ENCODE measurements at regions not wholly inside any gene's neighbourhood (a gene's known extent, or its start where the extent isn't known, plus 50 kb on each side); places are given as distances from the start of the nearest gene placed in this dataset.
A peak's percentile ranks its signal among the peaks of the same experiment; 100 is the strongest.
"Not testable (repeated sequence)": the region's sequence is repeated elsewhere in the genome, so short reads cannot be mapped to it uniquely, and the experiment has no call there.

DNA sequence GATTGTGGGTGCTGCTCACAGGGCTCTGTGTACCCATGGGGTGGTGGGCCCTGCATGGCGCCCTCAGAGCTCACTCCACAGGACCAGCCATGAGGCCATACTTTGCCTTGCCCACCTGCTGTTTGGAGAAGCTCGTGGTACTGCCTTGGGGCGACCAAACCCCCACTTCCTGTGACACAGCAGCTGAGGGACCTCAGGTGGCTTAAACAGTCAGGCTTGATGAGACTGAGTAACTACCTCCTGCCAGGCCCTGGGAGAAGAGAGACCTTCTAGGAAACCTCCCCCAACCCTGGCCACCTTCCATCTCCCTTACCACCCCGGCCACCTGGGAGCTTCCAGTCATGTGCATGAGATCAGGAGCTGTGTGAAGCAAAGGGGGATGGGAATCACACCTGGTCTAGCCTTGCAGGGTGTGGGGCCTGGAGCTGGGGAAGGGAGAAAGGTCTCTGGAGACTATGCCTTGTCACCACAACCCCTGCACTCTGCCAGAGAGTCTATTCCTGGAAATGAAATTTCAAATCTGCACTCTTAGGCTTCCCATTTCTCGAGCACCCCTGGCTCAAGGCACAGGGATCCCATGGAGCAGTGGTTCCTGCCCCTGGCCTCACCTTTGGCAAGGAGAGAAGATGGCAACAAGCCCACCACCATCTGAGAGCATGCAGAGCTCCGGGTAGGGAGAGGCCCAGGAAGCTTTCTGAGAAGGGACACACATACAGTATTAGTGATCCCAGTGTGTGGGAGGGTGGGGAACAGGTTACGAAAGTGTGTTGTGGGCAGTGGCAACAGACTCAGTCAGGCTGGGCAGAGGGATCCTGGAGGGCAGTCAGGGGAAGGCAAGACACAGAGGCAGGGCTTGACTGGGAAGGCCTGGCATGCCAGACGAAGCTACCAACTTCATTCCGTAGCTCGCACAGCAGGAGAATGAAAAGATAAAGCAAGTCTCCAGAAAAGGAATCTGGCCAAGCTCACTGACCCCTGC, 125.0 kb downstream of the URI1 start:
- Histone ChIP-seq H3K4me2 (peak overlapping the region; percentile 82), H3K27ac (peak overlapping the region; percentile 53), H4K20me1 (peaks cover 8% of the 10 kb centered on the region; the same call in 1 of the 2 replicates), H3K36me3 (no peaks in the 10 kb centered on the region), H3K9ac (no peak overlapping the region), H3K9me3 (no peaks in the 10 kb centered on the region), H3K4me1 (peaks cover 62% of the 10 kb centered on the region), H3K27me3 (no peaks in the 10 kb centered on the region), H3K4me3 (no peak overlapping the region)
- no peak for TF ChIP-seq Cebpa-rat (IDR thresholded peaks at IDR 0.05)

DNA sequence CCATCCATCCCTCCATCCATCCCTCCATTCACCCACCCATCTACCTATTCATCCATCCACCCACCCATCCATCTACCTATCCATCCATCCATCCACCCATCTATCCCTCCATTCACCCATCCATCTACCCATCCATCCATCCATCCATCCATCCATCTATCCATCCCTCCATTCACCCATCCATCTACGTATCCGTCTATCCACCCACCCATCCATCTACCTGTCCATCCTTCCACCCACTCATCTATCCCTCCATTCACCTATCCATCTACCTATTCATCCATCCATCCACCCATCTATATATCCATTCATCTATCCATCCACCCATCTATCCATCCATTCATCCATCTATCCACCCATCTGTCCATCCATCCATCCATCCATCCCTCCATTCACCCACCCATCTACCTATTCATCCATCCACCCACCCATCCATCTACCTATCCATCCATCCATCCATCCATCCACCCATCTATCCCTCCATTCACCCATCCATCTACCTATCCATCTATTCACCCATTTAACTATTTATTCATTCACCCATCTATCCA, 126.0 kb downstream of the URI1 start:
- H3K4me1 ChIP-seq: peaks cover 52% of the 10 kb centered on the region
- not testable (repeated sequence) for H4K20me1 ChIP-seq, H3K27ac ChIP-seq, H3K4me2 ChIP-seq, H3K27me3 ChIP-seq, H3K9ac ChIP-seq, H3K4me3 ChIP-seq, H3K9me3 ChIP-seq, H3K36me3 ChIP-seq

DNA sequence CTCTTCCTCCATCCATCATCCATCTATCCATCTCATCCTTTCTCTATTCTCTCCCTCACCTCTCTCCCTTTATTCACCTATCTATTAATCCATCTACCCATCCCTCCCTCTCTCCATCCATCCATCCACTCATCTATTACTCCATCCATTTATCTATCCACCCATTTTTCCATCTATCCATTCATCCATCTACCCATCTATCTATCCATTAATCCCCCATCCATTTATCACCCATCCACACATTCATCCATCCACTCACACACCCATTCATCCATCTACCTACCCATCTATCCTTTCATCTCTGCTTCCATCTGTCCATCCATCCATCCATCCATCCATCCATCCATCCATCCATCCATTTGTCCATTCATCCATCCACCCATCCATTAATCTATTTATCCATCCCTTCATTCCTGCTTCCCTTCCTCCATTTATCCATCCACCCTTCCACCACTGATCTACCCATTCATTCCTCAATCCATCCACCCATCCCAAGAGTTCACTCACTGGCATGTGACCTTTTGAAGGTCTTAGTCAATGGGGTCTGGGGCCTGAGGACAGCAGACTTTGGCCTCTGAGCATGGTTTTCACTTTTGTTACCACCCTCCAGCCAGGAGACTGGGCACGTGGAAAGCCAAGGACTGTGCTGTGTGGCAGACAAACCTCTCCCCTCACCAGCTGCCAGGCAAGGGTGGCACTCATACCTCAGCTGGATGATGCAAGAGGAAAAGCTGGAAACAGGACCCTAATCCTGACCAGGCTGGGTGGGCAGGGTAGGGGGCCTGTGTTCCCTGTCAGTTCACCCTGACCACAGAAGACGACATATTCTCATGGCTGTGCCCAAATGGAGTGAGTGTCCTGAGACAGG, 126.7 kb downstream of the URI1 start:
- no peak overlapping the region for H3K4me3 ChIP-seq
- H3K27ac ChIP-seq: no peak overlapping the region
- peaks cover 45% of the 10 kb centered on the region for H3K4me1 ChIP-seq
- H3K9me3 ChIP-seq: no peaks in the 10 kb centered on the region
- H3K36me3 ChIP-seq: no peaks in the 10 kb centered on the region
- no peak for TF ChIP-seq Cebpa-rat (IDR thresholded peaks at IDR 0.05)
- no peak overlapping the region for H3K4me2 ChIP-seq
- no peaks in the 10 kb centered on the region for H3K27me3 ChIP-seq
- no peak overlapping the region for H3K9ac ChIP-seq
- no peaks in the 10 kb centered on the region for H4K20me1 ChIP-seq

DNA sequence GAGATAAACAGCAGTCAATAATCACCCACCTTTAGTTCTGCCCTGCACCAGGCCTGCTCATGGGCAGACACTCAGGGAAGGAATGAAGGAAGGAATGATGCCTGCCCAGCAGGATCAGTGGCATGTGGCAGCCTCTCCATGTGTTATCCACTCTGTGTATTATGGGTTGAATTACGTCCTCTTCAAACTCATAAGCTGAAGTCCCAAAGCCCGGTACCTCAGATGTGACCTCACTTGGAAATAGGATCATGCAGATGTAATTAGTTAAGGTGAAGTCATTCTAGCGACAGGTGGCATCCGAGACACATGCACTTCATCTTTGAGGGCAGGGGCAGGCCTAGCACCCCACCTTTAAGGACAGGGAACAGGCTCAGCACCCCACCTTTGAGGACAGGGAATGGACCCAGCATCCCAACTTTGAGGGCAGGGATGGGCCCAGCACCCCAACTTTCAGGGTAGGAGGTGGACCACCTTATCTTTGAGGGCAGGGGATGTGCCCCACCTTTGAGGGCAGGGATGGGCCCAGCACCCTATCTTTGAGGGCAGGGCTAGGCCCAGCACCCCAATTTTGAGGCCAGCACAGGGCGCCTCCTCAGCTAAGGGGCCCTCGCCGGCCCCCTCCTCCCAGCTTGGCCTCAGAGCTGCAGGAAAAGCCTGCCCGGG, 127.6 kb downstream of the URI1 start:
- Histone ChIP-seq H3K4me2 (peak overlapping the region; percentile 40), H3K9me3 (no peaks in the 10 kb centered on the region), H3K4me3 (no peak overlapping the region), H3K36me3 (no peaks in the 10 kb centered on the region), H3K27me3 (no peaks in the 10 kb centered on the region), H3K4me1 (peaks cover 36% of the 10 kb centered on the region), H3K27ac (peak overlapping the region; percentile 56; the same call in 1 of the 2 replicates), H4K20me1 (no peaks in the 10 kb centered on the region), H3K9ac (0 out of 2 replicates have a peak overlapping the region, but pooled peaks have one; percentile 15)
- TF ChIP-seq Cebpa-rat (IDR thresholded peaks at IDR 0.05): no peak

DNA sequence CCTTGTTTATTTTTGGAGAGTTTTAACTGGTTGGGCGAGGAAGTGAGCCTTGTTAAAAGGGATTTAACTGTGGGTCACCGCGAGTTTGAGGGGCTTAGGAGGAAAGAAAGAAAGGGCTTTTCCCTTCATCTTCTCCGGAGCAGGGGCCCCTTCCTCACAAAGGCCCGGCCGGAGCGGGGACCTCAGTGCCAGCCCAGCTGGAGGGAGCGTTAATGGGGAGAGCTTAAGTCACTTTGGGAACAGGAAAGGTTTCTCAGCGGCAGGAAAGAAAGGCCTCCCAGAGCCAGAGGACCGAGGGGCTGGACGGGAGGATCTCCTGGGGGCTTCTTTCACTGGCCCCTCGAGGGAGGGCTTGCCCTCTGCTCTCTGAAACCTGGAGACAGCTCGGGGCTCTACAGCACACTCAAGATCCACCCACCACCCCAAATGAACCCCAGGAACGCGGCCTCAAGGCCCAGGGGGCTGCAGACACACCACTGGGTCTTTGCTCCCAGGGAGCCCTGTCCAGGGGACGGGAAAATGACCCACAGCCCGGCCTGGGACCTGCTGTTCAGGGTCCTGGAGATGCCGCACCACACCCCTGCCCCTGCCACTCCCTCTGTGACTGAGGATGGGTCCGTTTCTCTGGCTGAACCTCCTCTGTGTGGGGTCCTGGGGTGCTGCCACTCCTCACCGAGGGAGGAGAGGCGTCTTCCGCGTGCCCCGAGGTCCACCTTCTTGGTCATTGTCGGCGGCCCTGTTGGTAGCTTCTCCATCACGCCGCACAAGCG, 128.3 kb downstream of the URI1 start:
- Histone ChIP-seq H3K27ac (peak overlapping the region; percentile 56; the same call in 1 of the 2 replicates), H4K20me1 (no peaks in the 10 kb centered on the region), H3K4me1 (peaks cover 28% of the 10 kb centered on the region), H3K4me3 (no peak overlapping the region), H3K9me3 (no peaks in the 10 kb centered on the region), H3K27me3 (no peaks in the 10 kb centered on the region), H3K4me2 (peak overlapping the region; percentile 40), H3K36me3 (no peaks in the 10 kb centered on the region), H3K9ac (0 out of 2 replicates have a peak overlapping the region, but pooled peaks have one; percentile 15)
- TF ChIP-seq Cebpa-rat (IDR thresholded peaks at IDR 0.05): no peak

DNA sequence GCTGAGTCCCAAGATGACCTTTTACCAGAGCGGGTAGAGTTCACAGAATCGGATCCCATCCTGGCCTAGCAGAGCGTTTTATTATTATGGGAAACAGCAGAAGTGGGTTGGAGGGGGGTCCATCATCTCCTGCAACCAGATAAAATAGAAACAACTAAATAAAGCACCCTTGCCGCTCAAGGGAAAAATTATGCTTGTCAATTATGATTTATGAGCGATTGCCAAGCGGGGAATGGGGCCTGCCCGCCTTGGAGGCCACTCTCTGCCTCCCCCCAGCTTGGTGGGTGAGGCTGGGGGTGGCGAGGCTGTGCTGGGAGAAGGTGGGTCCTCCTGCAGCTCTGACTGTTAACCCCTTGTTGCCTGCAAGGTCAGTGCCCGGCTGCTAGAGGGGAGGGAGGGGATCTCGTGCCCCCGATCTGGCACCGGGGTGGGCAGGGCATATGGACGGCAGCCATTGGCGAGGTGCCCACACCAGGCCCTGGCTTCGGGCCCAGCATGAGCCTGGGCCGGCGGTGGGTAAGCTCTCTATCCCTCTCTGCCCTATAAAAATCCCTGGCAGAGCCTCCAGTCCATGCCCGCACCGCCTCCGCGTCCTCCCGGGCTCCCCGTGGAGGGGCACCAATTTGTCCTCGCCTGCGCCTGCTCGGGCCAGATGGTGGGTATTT, 129.1 kb downstream of the URI1 start:
- H3K4me3 ChIP-seq: no peak overlapping the region
- H3K27ac ChIP-seq: no peak overlapping the region
- H3K4me2 ChIP-seq: no peak overlapping the region
- H4K20me1 ChIP-seq: no peaks in the 10 kb centered on the region
- no peak for TF ChIP-seq Cebpa-rat (IDR thresholded peaks at IDR 0.05)
- no peak overlapping the region for H3K9ac ChIP-seq
- H3K36me3 ChIP-seq: no peaks in the 10 kb centered on the region
- peaks cover 24% of the 10 kb centered on the region for H3K4me1 ChIP-seq
- no peaks in the 10 kb centered on the region for H3K9me3 ChIP-seq
- H3K27me3 ChIP-seq: no peaks in the 10 kb centered on the region

DNA sequence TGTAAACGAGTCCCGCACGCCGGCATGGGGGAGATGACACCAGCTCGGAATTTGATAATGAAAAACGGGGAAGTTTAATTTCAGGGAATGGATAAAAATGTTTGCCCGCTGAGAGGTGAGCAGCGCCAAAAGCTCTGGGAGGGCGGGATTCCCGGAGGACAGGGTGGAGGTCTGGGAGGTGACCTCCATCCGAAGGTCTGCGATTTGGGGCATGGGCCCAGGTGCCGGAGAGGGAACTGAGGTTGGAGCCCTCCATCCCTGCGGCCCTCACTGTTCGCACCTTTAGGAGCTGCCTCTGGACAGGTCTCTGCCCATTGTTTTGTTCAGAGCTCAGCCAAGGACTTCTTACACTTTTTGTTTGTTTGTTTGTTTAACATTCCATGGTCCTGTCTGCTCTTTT, 129.8 kb downstream of the URI1 start:
- no peak overlapping the region for H3K9ac ChIP-seq
- H3K4me2 ChIP-seq: no peak overlapping the region
- peaks cover 16% of the 10 kb centered on the region for H3K4me1 ChIP-seq
- H3K36me3 ChIP-seq: no peaks in the 10 kb centered on the region
- H3K27ac ChIP-seq: no peak overlapping the region
- TF ChIP-seq Cebpa-rat (IDR thresholded peaks at IDR 0.05): no peak
- H4K20me1 ChIP-seq: no peaks in the 10 kb centered on the region
- no peaks in the 10 kb centered on the region for H3K9me3 ChIP-seq
- H3K27me3 ChIP-seq: no peaks in the 10 kb centered on the region
- no peak overlapping the region for H3K4me3 ChIP-seq

DNA sequence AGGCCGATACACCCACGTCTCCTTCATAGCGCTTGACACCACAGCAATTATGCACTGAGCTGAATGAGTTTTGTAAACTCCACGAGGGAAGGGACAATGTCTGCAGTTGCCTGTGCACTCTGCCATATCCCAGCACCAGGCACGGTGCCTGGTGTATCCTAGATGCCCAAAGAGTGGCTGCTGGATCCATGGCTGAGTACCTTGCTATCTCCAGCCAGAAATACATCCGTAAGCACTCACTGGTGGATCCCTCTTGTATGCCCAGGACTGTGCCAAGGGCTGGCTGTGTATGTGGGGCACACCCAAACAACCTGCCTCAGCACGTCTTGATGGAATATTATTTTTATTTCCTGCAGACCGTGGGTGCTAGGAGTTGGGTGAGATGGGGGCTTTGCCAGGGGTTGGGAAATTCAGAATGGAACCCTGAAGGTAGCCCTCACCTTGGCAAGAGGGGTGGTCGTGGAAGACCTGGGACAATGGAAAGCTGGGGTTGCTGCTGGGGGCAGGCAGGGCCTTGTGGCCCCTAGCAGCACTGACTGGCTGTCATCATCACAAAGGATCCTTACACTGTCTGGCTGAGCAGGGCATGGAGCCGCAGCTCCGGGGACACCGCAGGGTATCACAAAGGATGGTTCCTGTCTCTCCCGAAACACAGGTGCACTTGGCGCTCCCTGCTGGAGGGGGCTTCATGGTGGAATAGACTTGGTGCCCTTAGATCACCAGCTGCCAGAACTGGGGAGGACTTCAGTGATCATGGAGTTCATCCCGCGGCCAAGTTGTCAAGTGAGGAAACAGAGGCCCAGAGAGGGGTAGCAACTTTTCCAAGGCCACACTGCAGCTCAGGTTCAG, 131.3 kb downstream of the URI1 start:
- no peak overlapping the region for H3K9ac ChIP-seq
- no peak overlapping the region for H3K27ac ChIP-seq
- H3K27me3 ChIP-seq: no peaks in the 10 kb centered on the region
- H3K9me3 ChIP-seq: no peaks in the 10 kb centered on the region
- TF ChIP-seq Cebpa-rat (IDR thresholded peaks at IDR 0.05): no peak
- no peaks in the 10 kb centered on the region for H4K20me1 ChIP-seq
- H3K4me1 ChIP-seq: peaks cover 9% of the 10 kb centered on the region
- no peak overlapping the region for H3K4me3 ChIP-seq
- no peaks in the 10 kb centered on the region for H3K36me3 ChIP-seq
- H3K4me2 ChIP-seq: no peak overlapping the region
